A673 (cell line): ENCODE measurements at regions not wholly inside any gene's neighbourhood (a gene's known extent, or its start where the extent isn't known, plus 50 kb on each side); places are given as distances from the start of the nearest gene placed in this dataset.

Source experiments
- CTCF ChIP-seq: fragments of 300-800, 200-600 bp; sonication (generic); conservative IDR thresholded peaks from 2 replicates; pipeline ENCODE4 v1.5.1; 2017; ENCODE audit warnings: low read depth, mild to moderate bottlenecking, antibody characterized with exemption, low read length, moderate library complexity, mixed read lengths
- EZH2 ChIP-seq: fragments of 200-600 bp; sonication (generic); IDR thresholded peaks from 2 replicates; pipeline ENCODE4 v1.6.1; 2017; ENCODE audit warnings: borderline replicate concordance, low read depth, mild to moderate bottlenecking, mixed read lengths, antibody characterized with exemption, low read length; ENCODE audit not compliant: poor library complexity, severe bottlenecking

- TF ChIP-seq CTCF = no peak
- no peak for TF ChIP-seq EZH2
Measured at GRCh38 chr11:116539836-116540418, 232.9 kb downstream of the BUD13 start.
